Hematopoietic multipotent progenitor cell treated with erythropoietin and hydrocortisone succinate and interleukin-3 and kit ligand, for 8 days (in vitro differentiated cells): ENCODE measurements at regions not wholly inside any gene's neighbourhood (a gene's known extent, or its start where the extent isn't known, plus 50 kb on each side); places are given as distances from the start of the nearest gene placed in this dataset.
"Not testable (repeated sequence)": the region's sequence is repeated elsewhere in the genome, so short reads cannot be mapped to it uniquely, and the experiment has no call there.

Source experiments
- DNase-seq: peaks from one replicate; pipeline ENCODE4 v3.0.0-alpha.2; 2015

- DNase-seq, result no peak
These were observed 544.9 kb upstream of the DDX18 start for GRCh38 chr2:117269574-117269973.

GRCh38 chr2:117271631-117272030, 542.9 kb upstream of the DDX18 start:
- DNase-seq, result no peak

- no peak for DNase-seq
These were observed 541.4 kb upstream of the DDX18 start for GRCh38 chr2:117273009-117273671.

- DNase-seq, result no peak
These were observed 521.5 kb upstream of the DDX18 start for GRCh38 chr2:117293012-117293411.

GRCh38 chr2:117299451-117299850, 515.0 kb upstream of the DDX18 start:
- DNase-seq, result no peak

GRCh38 chr2:117308861-117309770, 505.4 kb upstream of the DDX18 start:
- no peak for DNase-seq

- DNase-seq, result no peak
These were observed 492.7 kb upstream of the DDX18 start for GRCh38 chr2:117321816-117322215.

- no peak for DNase-seq
These were observed 491.2 kb upstream of the DDX18 start for GRCh38 chr2:117323331-117323730.

GRCh38 chr2:117330641-117331040, 483.9 kb upstream of the DDX18 start:
- DNase-seq, result no peak

- DNase-seq, result no peak
These were observed 478.5 kb upstream of the DDX18 start for GRCh38 chr2:117335967-117336366.

- DNase-seq, result no peak
These were observed 478.0 kb upstream of the DDX18 start for GRCh38 chr2:117336496-117336895.

GRCh38 chr2:117337981-117338380, 476.5 kb upstream of the DDX18 start:
- DNase-seq, result not testable (repeated sequence)

GRCh38 chr2:117339980-117340379, 474.5 kb upstream of the DDX18 start:
- DNase-seq, result no peak

GRCh38 chr2:117341690-117342089, 472.8 kb upstream of the DDX18 start:
- DNase-seq, result no peak

- DNase-seq, result no peak
These were observed 472.1 kb upstream of the DDX18 start for GRCh38 chr2:117342415-117342814.

GRCh38 chr2:117349687-117350086, 464.8 kb upstream of the DDX18 start:
- DNase-seq, result no peak

- DNase-seq, result no peak
These were observed 463.1 kb upstream of the DDX18 start for GRCh38 chr2:117351396-117351795.

- DNase-seq, result no peak
These were observed 455.1 kb upstream of the DDX18 start for GRCh38 chr2:117359266-117359914.

- DNase-seq, result no peak
These were observed 453.9 kb upstream of the DDX18 start for GRCh38 chr2:117360586-117360985.

GRCh38 chr2:117378653-117379052, 435.8 kb upstream of the DDX18 start:
- no peak for DNase-seq

GRCh38 chr2:117379928-117380327, 434.6 kb upstream of the DDX18 start:
- DNase-seq, result no peak

- DNase-seq, result not testable (repeated sequence)
These were observed 430.5 kb upstream of the DDX18 start for GRCh38 chr2:117383997-117384396.

- DNase-seq, result no peak
These were observed 418.3 kb upstream of the DDX18 start for GRCh38 chr2:117396161-117396560.

- no peak for DNase-seq
These were observed 412.9 kb upstream of the DDX18 start for GRCh38 chr2:117401582-117401981.
